Prostate gland (tissue), 2 donors: ENCODE measurements at regions not wholly inside any gene's neighbourhood (a gene's known extent, or its start where the extent isn't known, plus 50 kb on each side); places are given as distances from the start of the nearest gene placed in this dataset.

ENCODE experiments used
- DNase-seq: peaks from one replicate; pipeline ENCODE4 v3.0.0-alpha.2; 2019; ENCODE audit warnings: low spot score
- H3K27ac ChIP-seq, 2 donors: fragments of 200-600 bp; sonication (generic); 2 replicates each; pipeline ENCODE4 v1.5.1; 2017 to 2019
- H3K27me3 ChIP-seq: fragments of 200-600 bp; sonication (generic); replicated peaks from 2 replicates; pipeline ENCODE4 v1.5.1; 2019; ENCODE audit not compliant: insufficient read depth
- H3K36me3 ChIP-seq, 2 donors: fragments of 200-600 bp; sonication (generic); 1 replicate in 1 of 2; 2 replicates in 1 of 2; pipeline versions ENCODE4 v1.5.1 to v1.8.1; 2017 to 2019
- H3K4me1 ChIP-seq: fragments of 200-600 bp; sonication (generic); replicated peaks from 2 replicates; pipeline ENCODE4 v1.5.1; 2019
- H3K4me3 ChIP-seq, 2 donors: fragments of 200-600 bp; sonication (generic); 2 replicates each; pipeline ENCODE4 v1.5.1; 2017 to 2019
- H3K9me3 ChIP-seq: fragments of 200-600 bp; sonication (generic); 2 replicates; pipeline ENCODE4 v1.5.1; 2017
- CTCF ChIP-seq, 4 experiments: fragments of 200-600 bp in 2 of 4; fragments of 450-650 bp in 2 of 4; sonication (generic) in 2 of 4; IDR thresholded peaks; 1 replicate in 3 of 4; 2 replicates in 1 of 4; pipeline ENCODE4 v1.5.1; 2016 to 2019; ENCODE audit warnings: antibody characterized with exemption in 4 of 4, mild to moderate bottlenecking in 2 of 4, moderate library complexity in 2 of 4
- POLR2A ChIP-seq: fragments of 450-650 bp; IDR thresholded peaks from one replicate; pipeline ENCODE4 v1.6.1; 2016; ENCODE audit warnings: antibody characterized with exemption, mild to moderate bottlenecking
- POLR2AphosphoS5 ChIP-seq: sonication (generic); formaldehyde crosslinking; IDR thresholded peaks from one replicate; pipeline ENCODE4 v1.6.1; 2017; ENCODE audit warnings: antibody characterized with exemption
- WGBS: methylation state at CpG from one replicate; pipeline ENCODE4 v1.1.5; 2018; 5-methylcytosine and 5-hydroxymethylcytosine counted together
- intact Hi-C: fragments of 100-400 bp; cut with DNase I; formaldehyde crosslinking; loops from one replicate; pipeline ENCODE4 v1.14.2; 2022

GRCh38 chr2:149658553-149658952 lies 71.0 kb upstream of the MMADHC start:
- DNase-seq: no peak
- H3K4me3 ChIP-seq: no peak overlapping the region
- H3K4me1 ChIP-seq: no peaks in the 10 kb centered on the region
- intact Hi-C loops: no loop called here
- TF ChIP-seq POLR2A (no peak), CTCF (IDR thresholded peaks at IDR 0.05) (no peak), POLR2AphosphoS5 (no peak)
- H3K9me3 ChIP-seq: no peaks in the 10 kb centered on the region
- no peak overlapping the region for H3K27ac ChIP-seq
- no peaks in the 10 kb centered on the region for H3K27me3 ChIP-seq
- H3K36me3 ChIP-seq: no peaks in the 10 kb centered on the region

GRCh38 chr2:149657401-149658040 lies 69.9 kb upstream of the MMADHC start:
- intact Hi-C loops: no loop called here
- H3K36me3 ChIP-seq: no peaks in the 10 kb centered on the region
- no peak for DNase-seq
- 72% methylated on average over 1 of the region's 1 CpG for WGBS
- H3K9me3 ChIP-seq: no peaks in the 10 kb centered on the region
- no peaks in the 10 kb centered on the region for H3K4me1 ChIP-seq
- no peak overlapping the region for H3K27ac ChIP-seq
- H3K27me3 ChIP-seq: no peaks in the 10 kb centered on the region
- TF ChIP-seq CTCF (IDR thresholded peaks at IDR 0.05) (no peak), POLR2A (no peak), POLR2AphosphoS5 (no peak)
- H3K4me3 ChIP-seq: no peak overlapping the region

GRCh38 chr2:149656996-149657395 lies 69.4 kb upstream of the MMADHC start:
- no peaks in the 10 kb centered on the region for H3K27me3 ChIP-seq
- no peaks in the 10 kb centered on the region for H3K9me3 ChIP-seq
- no peaks in the 10 kb centered on the region for H3K4me1 ChIP-seq
- H3K27ac ChIP-seq: no peak overlapping the region
- 48% methylated on average over 5 of the region's 5 CpGs for WGBS
- intact Hi-C loops: no loop called here
- DNase-seq: no peak
- H3K36me3 ChIP-seq: no peaks in the 10 kb centered on the region
- no peak for TF ChIP-seq POLR2A
- TF ChIP-seq CTCF (IDR thresholded peaks at IDR 0.05): no peak
- H3K4me3 ChIP-seq: no peak overlapping the region

GRCh38 chr2:149653831-149654445 lies 66.4 kb upstream of the MMADHC start:
- 90% methylated on average over 3 of the region's 3 CpGs for WGBS
- Histone ChIP-seq H3K9me3 (no peaks in the 10 kb centered on the region), H3K4me3 (no peak overlapping the region), H3K27ac (no peak overlapping the region), H3K4me1 (no peaks in the 10 kb centered on the region), H3K36me3 (no peaks in the 10 kb centered on the region), H3K27me3 (no peaks in the 10 kb centered on the region)
- DNase-seq: no peak
- TF ChIP-seq CTCF (IDR thresholded peaks at IDR 0.05) (no peak), POLR2A (no peak), POLR2AphosphoS5 (no peak)
- intact Hi-C loops: no loop called here

- TF ChIP-seq POLR2A: no peak
- no peak for TF ChIP-seq CTCF (IDR thresholded peaks at IDR 0.05)
- no peak for TF ChIP-seq POLR2AphosphoS5
- no peak for DNase-seq
- intact Hi-C loops: no loop called here
- no peaks in the 10 kb centered on the region for H3K4me1 ChIP-seq
- H3K27me3 ChIP-seq: no peaks in the 10 kb centered on the region
- H3K27ac ChIP-seq: no peak overlapping the region
- no peak overlapping the region for H3K4me3 ChIP-seq
- H3K9me3 ChIP-seq: no peaks in the 10 kb centered on the region
- H3K36me3 ChIP-seq: no peaks in the 10 kb centered on the region
- WGBS: 76% methylated on average over 2 of the region's 2 CpGs
Measured at GRCh38 chr2:149652926-149653325, 65.4 kb upstream of the MMADHC start.
